Chondrocyte (in vitro differentiated cells): ENCODE measurements at regions not wholly inside any gene's neighbourhood (a gene's known extent, or its start where the extent isn't known, plus 50 kb on each side); places are given as distances from the start of the nearest gene placed in this dataset.
"Not testable (repeated sequence)": the region's sequence is repeated elsewhere in the genome, so short reads cannot be mapped to it uniquely, and the experiment has no call there.

Experiments used
- DNase-seq: peaks from one replicate; pipeline ENCODE4 v3.0.0; 2021; ENCODE audit warnings: mixed read lengths, low spot score
- H3K27ac Mint-ChIP-seq: one replicate; pipeline ENCODE4 v1.8.0; 2021; ENCODE audit warnings: mild to moderate bottlenecking, moderate library complexity, mixed read lengths; ENCODE audit not compliant: unreplicated experiment
- H3K27me3 Mint-ChIP-seq: 2 replicates; pipeline ENCODE4 v1.8.0; 2021; ENCODE audit warnings: low read depth, mixed read lengths
- H3K36me3 Mint-ChIP-seq: 2 replicates; pipeline ENCODE4 v1.8.0; 2021; ENCODE audit warnings: low read depth, mixed read lengths
- H3K4me1 Mint-ChIP-seq: 2 replicates; pipeline ENCODE4 v1.8.0; 2021; ENCODE audit warnings: low read depth, mild to moderate bottlenecking, mixed read lengths
- H3K4me3 Mint-ChIP-seq: one replicate; pipeline ENCODE4 v1.8.0; 2021; ENCODE audit warnings: mild to moderate bottlenecking, moderate library complexity, mixed read lengths; ENCODE audit not compliant: unreplicated experiment
- H3K9me3 Mint-ChIP-seq: 2 replicates; pipeline ENCODE4 v1.8.0; 2021; ENCODE audit warnings: low read depth, mixed read lengths
- TF ChIP-seq, protein P1 (sequence below): fragments of 200-600 bp; sonication (generic); IDR thresholded peaks from 2 replicates; pipeline ENCODE4 v1.5.0; 2021; ENCODE audit warnings: antibody characterized with exemption, mild to moderate bottlenecking, moderate library complexity

- TF ChIP-seq, protein P1, sequence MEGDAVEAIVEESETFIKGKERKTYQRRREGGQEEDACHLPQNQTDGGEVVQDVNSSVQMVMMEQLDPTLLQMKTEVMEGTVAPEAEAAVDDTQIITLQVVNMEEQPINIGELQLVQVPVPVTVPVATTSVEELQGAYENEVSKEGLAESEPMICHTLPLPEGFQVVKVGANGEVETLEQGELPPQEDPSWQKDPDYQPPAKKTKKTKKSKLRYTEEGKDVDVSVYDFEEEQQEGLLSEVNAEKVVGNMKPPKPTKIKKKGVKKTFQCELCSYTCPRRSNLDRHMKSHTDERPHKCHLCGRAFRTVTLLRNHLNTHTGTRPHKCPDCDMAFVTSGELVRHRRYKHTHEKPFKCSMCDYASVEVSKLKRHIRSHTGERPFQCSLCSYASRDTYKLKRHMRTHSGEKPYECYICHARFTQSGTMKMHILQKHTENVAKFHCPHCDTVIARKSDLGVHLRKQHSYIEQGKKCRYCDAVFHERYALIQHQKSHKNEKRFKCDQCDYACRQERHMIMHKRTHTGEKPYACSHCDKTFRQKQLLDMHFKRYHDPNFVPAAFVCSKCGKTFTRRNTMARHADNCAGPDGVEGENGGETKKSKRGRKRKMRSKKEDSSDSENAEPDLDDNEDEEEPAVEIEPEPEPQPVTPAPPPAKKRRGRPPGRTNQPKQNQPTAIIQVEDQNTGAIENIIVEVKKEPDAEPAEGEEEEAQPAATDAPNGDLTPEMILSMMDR = no peak
- H3K27me3 Mint-ChIP-seq = no peaks in the 10 kb centered on the region
- no peaks in the 10 kb centered on the region for H3K9me3 Mint-ChIP-seq
- peaks cover 16% of the 10 kb centered on the region for H3K4me1 Mint-ChIP-seq
- H3K4me3 Mint-ChIP-seq = no peak overlapping the region
- H3K36me3 Mint-ChIP-seq = peaks cover 2% of the 10 kb centered on the region
- no peak for DNase-seq
- no peak overlapping the region for H3K27ac Mint-ChIP-seq
Measured at GRCh38 chr3:152148579-152148978, 120.2 kb upstream of the MBNL1 start.

DNA sequence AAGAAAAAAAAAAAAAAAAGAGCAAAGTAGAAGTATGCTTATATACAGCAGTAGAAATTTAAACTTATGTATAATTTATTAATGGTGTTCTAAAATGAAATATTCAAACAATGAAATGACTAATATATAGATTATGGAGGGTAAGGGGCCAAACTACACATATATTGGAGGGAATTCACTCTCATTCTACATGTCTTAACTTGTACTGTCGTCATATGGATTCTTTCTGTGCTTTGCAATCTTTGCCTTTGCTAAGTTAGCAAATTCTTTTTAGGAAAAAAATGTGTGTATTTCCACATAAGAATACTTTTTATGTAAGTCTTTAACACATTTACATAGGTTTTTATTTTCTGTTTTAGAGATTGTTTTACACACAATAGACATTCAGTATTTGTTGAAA lies 118.9 kb upstream of the MBNL1 start:
- Mint-ChIP-seq H3K27ac (no peak overlapping the region), H3K27me3 (no peaks in the 10 kb centered on the region), H3K9me3 (no peaks in the 10 kb centered on the region), H3K36me3 (peaks cover 2% of the 10 kb centered on the region), H3K4me3 (no peak overlapping the region), H3K4me1 (peaks cover 19% of the 10 kb centered on the region)
- TF ChIP-seq, protein P1 = no peak
- DNase-seq = no peak

DNA sequence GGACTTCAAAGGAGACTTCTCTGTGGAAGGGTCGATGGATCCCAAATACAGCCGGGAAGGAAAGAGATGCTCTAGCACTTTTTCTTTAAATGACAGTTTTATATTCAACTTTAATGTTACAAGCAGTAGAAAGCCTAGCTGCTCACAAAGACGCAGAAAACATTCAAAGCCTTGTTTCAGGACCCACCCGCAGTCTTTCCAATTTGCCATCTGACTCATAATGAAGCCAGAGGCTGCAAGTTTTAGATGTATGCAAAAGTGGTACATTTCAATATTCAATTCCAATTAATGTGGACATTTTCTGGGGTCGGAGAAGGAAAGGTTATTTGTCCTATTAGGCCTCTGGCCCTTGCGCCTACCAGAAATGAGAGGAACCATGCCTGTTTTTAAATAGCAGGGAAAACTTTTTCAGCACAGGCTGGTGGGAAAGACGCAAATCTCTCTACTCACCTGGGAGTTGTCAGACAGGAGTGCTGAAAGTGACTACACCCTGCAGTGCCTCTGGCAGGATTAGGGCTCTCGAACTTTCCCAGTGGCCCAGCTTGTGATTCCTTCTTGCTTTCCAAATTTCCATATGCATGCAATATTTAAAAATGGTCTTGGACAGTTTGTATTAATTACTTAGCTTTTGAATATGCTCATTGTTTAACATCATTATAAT lies 117.4 kb upstream of the MBNL1 start:
- peaks cover 2% of the 10 kb centered on the region for H3K36me3 Mint-ChIP-seq
- no peak overlapping the region for H3K4me3 Mint-ChIP-seq
- H3K27ac Mint-ChIP-seq = no peak overlapping the region
- H3K4me1 Mint-ChIP-seq = peaks cover 34% of the 10 kb centered on the region
- H3K27me3 Mint-ChIP-seq = no peaks in the 10 kb centered on the region
- TF ChIP-seq, protein P1 = no peak
- no peak for DNase-seq
- no peaks in the 10 kb centered on the region for H3K9me3 Mint-ChIP-seq

DNA sequence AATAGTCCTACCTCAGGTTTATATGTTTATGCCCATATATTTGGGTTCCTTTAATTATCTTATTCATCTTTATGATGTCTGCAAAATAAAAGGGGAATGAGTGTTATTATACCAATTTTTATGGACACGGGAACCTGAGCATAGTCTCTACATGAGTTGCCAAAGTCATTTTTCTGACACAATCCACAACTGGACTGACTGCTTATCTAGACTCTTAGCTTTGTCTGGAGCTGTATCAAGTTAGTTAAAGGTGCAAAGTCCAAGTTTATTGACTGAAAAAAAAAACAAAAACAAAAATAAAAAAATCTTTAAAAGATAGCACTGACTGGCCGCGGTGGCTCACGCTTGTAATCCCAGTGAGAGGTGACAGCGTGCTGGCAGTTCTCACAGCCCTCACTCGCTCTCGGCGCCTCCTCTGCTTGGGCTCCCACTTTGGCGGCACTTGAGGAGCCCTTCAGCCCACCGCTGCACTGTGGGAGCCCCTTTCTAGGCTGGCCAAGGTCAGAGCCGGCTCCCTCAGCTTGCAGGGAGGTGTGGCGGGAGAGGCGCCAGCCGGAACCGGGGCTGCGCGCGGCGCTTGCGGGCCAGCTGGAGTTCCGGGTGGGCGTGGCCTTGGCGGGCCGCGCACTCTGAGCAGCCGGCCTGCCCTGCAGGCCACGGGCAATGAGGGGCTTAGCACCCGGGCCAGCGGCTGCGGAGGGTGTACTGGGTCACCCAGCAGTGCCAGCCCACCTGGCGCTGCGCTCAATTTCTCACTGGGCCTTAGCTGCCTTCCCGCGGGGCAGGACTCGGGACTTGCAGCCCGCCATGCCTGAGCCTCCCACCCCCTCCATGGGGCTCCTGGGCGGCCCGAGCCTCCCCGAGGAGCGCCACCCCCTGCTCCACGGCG lies 116.6 kb upstream of the MBNL1 start:
- not testable (repeated sequence) for DNase-seq, H3K27ac Mint-ChIP-seq, H3K36me3 Mint-ChIP-seq, H3K9me3 Mint-ChIP-seq, H3K27me3 Mint-ChIP-seq, H3K4me3 Mint-ChIP-seq
- peaks cover 42% of the 10 kb centered on the region for H3K4me1 Mint-ChIP-seq

GRCh38 chr3:152153115-152153514 lies 115.6 kb upstream of the MBNL1 start:
- H3K36me3 Mint-ChIP-seq, H3K9me3 Mint-ChIP-seq, H3K27me3 Mint-ChIP-seq, H3K4me3 Mint-ChIP-seq, H3K27ac Mint-ChIP-seq, DNase-seq: not testable (repeated sequence)
- peaks cover 51% of the 10 kb centered on the region for H3K4me1 Mint-ChIP-seq

DNA sequence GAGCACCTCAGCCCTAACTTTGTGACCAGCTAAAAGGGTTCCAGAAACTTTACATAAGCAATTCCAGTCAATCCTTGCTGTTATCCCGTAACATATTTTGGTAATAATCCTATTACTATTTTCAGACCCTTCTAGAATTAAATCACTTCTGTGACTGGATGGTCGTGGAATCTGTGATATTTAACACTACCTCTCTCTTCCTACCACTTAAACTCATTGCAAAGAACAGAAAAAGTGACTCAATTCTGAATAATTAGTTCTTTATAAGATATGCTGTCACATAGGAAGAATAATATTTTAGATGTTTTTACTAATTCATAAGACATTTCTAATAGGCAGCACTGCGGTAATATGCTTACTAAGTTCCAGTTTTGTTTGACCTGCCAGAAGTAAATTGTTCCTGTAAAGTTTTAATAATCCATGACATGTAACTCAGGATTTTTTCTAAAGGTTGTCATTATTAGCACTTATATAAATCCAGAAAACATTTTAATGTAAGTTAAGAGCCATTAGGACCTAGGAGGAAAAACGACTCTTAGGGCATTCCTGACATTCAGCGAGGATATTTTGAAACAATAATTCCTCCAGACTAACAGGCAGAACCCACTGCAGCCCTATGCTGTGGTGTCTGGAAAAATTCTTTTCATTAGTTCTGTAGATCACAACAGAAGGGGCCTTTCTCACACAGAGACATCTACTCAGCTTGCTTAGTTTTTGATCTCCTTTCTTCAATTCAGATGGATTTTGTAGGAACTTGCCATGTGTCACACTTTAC lies 113.3 kb upstream of the MBNL1 start:
- no peaks in the 10 kb centered on the region for H3K9me3 Mint-ChIP-seq
- H3K27me3 Mint-ChIP-seq = no peaks in the 10 kb centered on the region
- H3K36me3 Mint-ChIP-seq = no peaks in the 10 kb centered on the region
- peaks cover 50% of the 10 kb centered on the region for H3K4me1 Mint-ChIP-seq
- peak overlapping the region; percentile 86 for H3K27ac Mint-ChIP-seq
- TF ChIP-seq, protein P1 = no peak
- peak overlapping the region; percentile 31 for H3K4me3 Mint-ChIP-seq
- DNase-seq = no peak
